ENCODE measurements at regions not wholly inside any gene's neighbourhood (a gene's known extent, or its start where the extent isn't known, plus 50 kb on each side); places are given as distances from the start of the nearest gene placed in this dataset.

GRCh38 chr2:7309582-7309981 is 392.4 kb downstream of the RNF144A start:
- H3T11ph ChIP-seq (ENCODE audit: low read length): no peak overlapping the region
- H3K27ac ChIP-seq (ENCODE audit: insufficient read length, low read depth, low read length): no peak overlapping the region
- H3K27me3 ChIP-seq (ENCODE audit: insufficient read depth, low read length): no peaks in the 10 kb centered on the region
- Mint-ChIP-seq H3K36me3 (ENCODE audit: insufficient read depth in 1 of 3, low read depth in 3 of 3) (no peaks in the 10 kb centered on the region), H3K27ac (no peak overlapping the region), H3K4me1 (peaks cover 4 to 6% of the 10 kb centered on the region in 2 experiments), H3K27me3 (ENCODE audit: low read depth) (no peaks in the 10 kb centered on the region), H3K9me3 (no peaks in the 10 kb centered on the region), H3K4me3 (no peak overlapping the region)
- H3K23ac ChIP-seq (ENCODE audit: insufficient read length, low read depth, low read length): no peak overlapping the region
- H2BK20ac ChIP-seq (ENCODE audit: low read depth, low read length, poor library complexity, severe bottlenecking): no peak overlapping the region
- H3K4me2 ChIP-seq (ENCODE audit: insufficient read depth, insufficient read length, low read length): no peak overlapping the region
- H3K4ac ChIP-seq (ENCODE audit: low read depth, low read length): no peak overlapping the region
- H3K79me1 ChIP-seq (ENCODE audit: insufficient read depth, low read depth, low read length, poor library complexity, severe bottlenecking): no peaks in the 10 kb centered on the region
- no peak overlapping the region for H4K5ac ChIP-seq (ENCODE audit: insufficient read length, low read depth, low read length)
- H3K79me2 ChIP-seq (ENCODE audit: insufficient read depth, low read length): no peaks in the 10 kb centered on the region
- H3K4me1 ChIP-seq (ENCODE audit: insufficient read depth, low read length): no peaks in the 10 kb centered on the region
- no peak overlapping the region for H2BK15ac ChIP-seq (ENCODE audit: low read depth, low read length)
- no peaks in the 10 kb centered on the region for H3K9me3 ChIP-seq (ENCODE audit: control insufficient read depth, low read depth, low read length)
- DNase-seq: no peak
- H2AK5ac ChIP-seq (ENCODE audit: insufficient read length, low read length): no peak overlapping the region
- H3K23me2 ChIP-seq (ENCODE audit: insufficient read length, low read depth, low read length, poor library complexity, severe bottlenecking): no peaks in the 10 kb centered on the region
- H3K9ac ChIP-seq (ENCODE audit: extremely low read depth, insufficient read length, low read length): no peak overlapping the region
- H4K8ac ChIP-seq (replicated peaks; ENCODE audit: insufficient read length, low read depth, low read length): no peak overlapping the region
- H2BK12ac ChIP-seq (ENCODE audit: insufficient read length, low read depth, low read length): no peak overlapping the region
- no peak overlapping the region for H4K91ac ChIP-seq (ENCODE audit: insufficient read length, low read depth, low read length)
- no peak overlapping the region for H3K18ac ChIP-seq (ENCODE audit: insufficient read length, low read depth, low read length)
- TF ChIP-seq CTCF (conservative IDR thresholded peaks at IDR 0.05): no peak
- no peak overlapping the region for H2BK120ac ChIP-seq (ENCODE audit: low read depth, low read length, poor library complexity, severe bottlenecking)
- no peak overlapping the region for H3K56ac ChIP-seq (ENCODE audit: insufficient read length, low read depth, low read length)
- H3K14ac ChIP-seq (ENCODE audit: insufficient read depth, low read length): no peak overlapping the region
- H2BK5ac ChIP-seq (ENCODE audit: insufficient read length, low read length): no peak overlapping the region
- H4K20me1 ChIP-seq (ENCODE audit: control insufficient read depth, insufficient read depth, insufficient read length): no peaks in the 10 kb centered on the region
- H2AFZ ChIP-seq (ENCODE audit: low read length): no peak overlapping the region
- WGBS (ENCODE audit: extremely low coverage, insufficient read length, low lambda C conversion rate): no CpG with 5 or more reads among the region's 6 CpGs

Data from H9 (cell line).